Stomach (tissue), 4 donors: ENCODE measurements at regions not wholly inside any gene's neighbourhood (a gene's known extent, or its start where the extent isn't known, plus 50 kb on each side); places are given as distances from the start of the nearest gene placed in this dataset.

Experiments used
- CTCF ChIP-seq, 7 experiments: fragments of 450-650 bp in 4 of 7; fragments of 200-600 bp in 3 of 7; sonication (generic) in 3 of 7; IDR thresholded peaks; one replicate each; pipeline ENCODE4 v1.5.1; 2016 to 2019; ENCODE audit warnings: antibody characterized with exemption in 7 of 7, control low read depth in 2 of 7, mild to moderate bottlenecking in 1 of 7
- POLR2A ChIP-seq, 4 donors: fragments of 450-650 bp; IDR thresholded peaks; one replicate each; pipeline ENCODE4 v1.6.1; 2016; ENCODE audit warnings: antibody characterized with exemption in 4 of 4, control low read depth in 2 of 4, mild to moderate bottlenecking in 1 of 4, moderate library complexity in 1 of 4

DNA sequence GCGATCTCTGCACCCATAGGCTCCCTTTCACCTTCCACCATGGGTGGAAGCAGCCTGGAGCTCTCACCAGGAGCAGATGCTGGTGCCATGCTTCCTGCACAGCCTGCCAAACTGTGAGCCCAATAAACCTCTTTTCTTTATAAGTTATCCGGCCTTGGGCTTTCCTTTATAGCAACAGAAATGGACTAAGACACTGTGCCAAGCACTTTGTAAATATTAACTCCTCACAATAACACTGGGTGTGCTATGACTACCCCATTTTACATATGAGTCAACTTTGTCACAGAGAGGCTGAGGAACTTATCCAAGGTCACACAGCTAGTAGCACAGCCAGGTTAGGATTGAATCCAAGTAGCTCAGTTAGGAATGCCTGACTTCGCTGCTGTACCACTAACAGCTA, 79.7 kb upstream of the KCNMA1 start:
- TF ChIP-seq CTCF (IDR thresholded peaks at IDR 0.05) (no peak), POLR2A (IDR thresholded peaks at IDR 0.05) (no peak)
